Osteocyte (in vitro differentiated cells): ENCODE measurements at regions not wholly inside any gene's neighbourhood (a gene's known extent, or its start where the extent isn't known, plus 50 kb on each side); places are given as distances from the start of the nearest gene placed in this dataset.
"Not testable (repeated sequence)": the region's sequence is repeated elsewhere in the genome, so short reads cannot be mapped to it uniquely, and the experiment has no call there.

Experiments
- DNase-seq: peaks from one replicate; pipeline ENCODE4 v3.0.0; 2021; ENCODE audit warnings: mixed read lengths; ENCODE audit not compliant: unreplicated experiment; ENCODE audit errors: extremely low spot score
- H3K27ac Mint-ChIP-seq: one replicate; pipeline ENCODE4 v1.8.0; 2021; ENCODE audit warnings: mild to moderate bottlenecking, mixed read lengths; ENCODE audit not compliant: unreplicated experiment
- H3K27me3 Mint-ChIP-seq: one replicate; pipeline ENCODE4 v1.8.0; 2021; ENCODE audit warnings: mixed read lengths; ENCODE audit not compliant: unreplicated experiment
- H3K36me3 Mint-ChIP-seq: one replicate; pipeline ENCODE4 v1.8.0; 2021; ENCODE audit warnings: mixed read lengths; ENCODE audit not compliant: unreplicated experiment
- H3K4me1 Mint-ChIP-seq: one replicate; pipeline ENCODE4 v1.8.0; 2021; ENCODE audit warnings: mixed read lengths; ENCODE audit not compliant: unreplicated experiment
- H3K4me3 Mint-ChIP-seq: one replicate; pipeline ENCODE4 v1.8.0; 2021; ENCODE audit warnings: mild to moderate bottlenecking, moderate library complexity, mixed read lengths; ENCODE audit not compliant: unreplicated experiment
- H3K9me3 Mint-ChIP-seq: one replicate; pipeline ENCODE4 v1.8.0; 2021; ENCODE audit warnings: mixed read lengths; ENCODE audit not compliant: unreplicated experiment
- TF ChIP-seq, protein P1 (sequence below): fragments of 200-600 bp; sonication (generic); IDR thresholded peaks from 2 replicates; pipeline ENCODE4 v1.5.0; 2021; ENCODE audit warnings: antibody characterized with exemption, mild to moderate bottlenecking, moderate library complexity

DNA sequence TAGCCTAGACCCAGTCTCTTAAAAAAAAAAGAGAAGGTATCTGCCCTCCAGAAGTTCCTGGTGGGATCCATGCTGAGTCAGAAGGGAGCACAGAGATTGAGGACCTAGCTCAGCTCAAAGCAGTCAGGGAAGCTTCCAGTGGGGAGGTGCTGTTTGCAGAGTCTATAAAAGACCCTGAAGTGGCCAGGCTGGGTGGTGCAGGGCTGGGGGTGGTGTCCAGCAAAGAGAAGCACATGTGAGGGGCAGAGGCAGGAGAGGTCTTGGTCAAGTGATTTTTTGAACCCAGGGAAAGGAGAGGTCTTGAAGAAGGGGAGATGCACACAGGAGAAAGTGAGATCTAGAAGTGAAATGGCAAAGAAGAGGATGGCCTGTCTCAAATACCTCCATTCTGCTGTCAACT lies 130.4 kb upstream of the PODXL start:
- H3K27me3 Mint-ChIP-seq: peaks cover 73% of the 10 kb centered on the region
- peaks cover 3% of the 10 kb centered on the region for H3K4me1 Mint-ChIP-seq
- peak; percentile 69 for DNase-seq
- no peak overlapping the region for H3K27ac Mint-ChIP-seq
- no peak overlapping the region for H3K4me3 Mint-ChIP-seq
- no peaks in the 10 kb centered on the region for H3K36me3 Mint-ChIP-seq
- H3K9me3 Mint-ChIP-seq: no peaks in the 10 kb centered on the region
- TF ChIP-seq, protein P1, sequence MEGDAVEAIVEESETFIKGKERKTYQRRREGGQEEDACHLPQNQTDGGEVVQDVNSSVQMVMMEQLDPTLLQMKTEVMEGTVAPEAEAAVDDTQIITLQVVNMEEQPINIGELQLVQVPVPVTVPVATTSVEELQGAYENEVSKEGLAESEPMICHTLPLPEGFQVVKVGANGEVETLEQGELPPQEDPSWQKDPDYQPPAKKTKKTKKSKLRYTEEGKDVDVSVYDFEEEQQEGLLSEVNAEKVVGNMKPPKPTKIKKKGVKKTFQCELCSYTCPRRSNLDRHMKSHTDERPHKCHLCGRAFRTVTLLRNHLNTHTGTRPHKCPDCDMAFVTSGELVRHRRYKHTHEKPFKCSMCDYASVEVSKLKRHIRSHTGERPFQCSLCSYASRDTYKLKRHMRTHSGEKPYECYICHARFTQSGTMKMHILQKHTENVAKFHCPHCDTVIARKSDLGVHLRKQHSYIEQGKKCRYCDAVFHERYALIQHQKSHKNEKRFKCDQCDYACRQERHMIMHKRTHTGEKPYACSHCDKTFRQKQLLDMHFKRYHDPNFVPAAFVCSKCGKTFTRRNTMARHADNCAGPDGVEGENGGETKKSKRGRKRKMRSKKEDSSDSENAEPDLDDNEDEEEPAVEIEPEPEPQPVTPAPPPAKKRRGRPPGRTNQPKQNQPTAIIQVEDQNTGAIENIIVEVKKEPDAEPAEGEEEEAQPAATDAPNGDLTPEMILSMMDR: no peak

DNA sequence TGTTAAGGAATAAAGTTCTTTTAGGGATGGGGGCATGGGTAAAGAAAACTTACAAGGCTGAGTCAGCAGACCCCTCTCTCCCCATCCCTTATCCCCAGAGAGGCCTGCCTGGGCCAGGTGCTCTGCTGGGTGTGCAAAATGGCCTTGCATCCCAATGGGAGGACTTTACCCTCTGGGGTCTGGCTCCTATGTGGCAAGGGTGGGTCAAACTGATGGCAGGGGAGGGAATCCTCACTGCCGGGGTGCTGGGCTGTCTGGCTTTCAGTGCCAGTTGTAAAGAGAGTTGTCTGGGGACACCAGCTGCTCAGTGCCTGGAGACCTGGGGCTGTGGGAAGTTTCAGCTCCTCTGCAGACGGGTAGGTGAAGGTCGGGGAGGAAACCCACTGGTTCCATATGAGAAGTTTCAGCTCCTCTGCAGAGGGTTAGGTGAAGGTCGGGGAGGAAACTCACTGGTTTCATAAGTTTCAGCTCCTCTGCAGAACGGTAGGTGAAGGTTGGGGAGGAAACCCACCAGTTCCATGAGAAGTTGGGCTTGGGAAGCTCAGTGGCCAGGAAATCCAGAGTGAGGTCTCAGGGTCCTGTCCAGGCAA lies 127.2 kb upstream of the PODXL start:
- H3K27me3 Mint-ChIP-seq: peaks cover 70% of the 10 kb centered on the region
- H3K9me3 Mint-ChIP-seq: peaks cover 8% of the 10 kb centered on the region
- no peak overlapping the region for H3K27ac Mint-ChIP-seq
- no peak overlapping the region for H3K4me3 Mint-ChIP-seq
- no peaks in the 10 kb centered on the region for H3K36me3 Mint-ChIP-seq
- no peaks in the 10 kb centered on the region for H3K4me1 Mint-ChIP-seq
- DNase-seq: peak; percentile 66
- TF ChIP-seq, protein P1: no peak

DNA sequence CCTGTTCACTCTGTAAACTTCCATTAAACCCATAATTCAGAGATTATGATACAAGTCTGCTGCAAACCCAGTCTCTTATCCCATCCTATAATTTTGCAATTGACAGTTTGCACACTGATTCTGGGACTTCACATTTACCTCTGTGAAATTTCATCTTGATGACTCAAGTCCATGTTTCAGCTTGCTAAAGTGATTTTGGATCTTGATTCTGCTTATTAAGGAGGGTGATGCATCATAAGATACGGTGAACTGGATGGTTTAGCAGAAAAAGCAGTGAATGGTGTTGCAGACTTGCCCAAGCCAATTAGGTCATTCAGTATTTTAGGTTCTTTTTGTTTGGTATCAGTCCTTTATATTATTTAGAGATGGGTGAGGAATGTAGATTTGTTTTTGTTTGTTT lies 125.5 kb upstream of the PODXL start:
- Mint-ChIP-seq H3K9me3 (peaks cover 8% of the 10 kb centered on the region), H3K27ac (no peak overlapping the region)

DNA sequence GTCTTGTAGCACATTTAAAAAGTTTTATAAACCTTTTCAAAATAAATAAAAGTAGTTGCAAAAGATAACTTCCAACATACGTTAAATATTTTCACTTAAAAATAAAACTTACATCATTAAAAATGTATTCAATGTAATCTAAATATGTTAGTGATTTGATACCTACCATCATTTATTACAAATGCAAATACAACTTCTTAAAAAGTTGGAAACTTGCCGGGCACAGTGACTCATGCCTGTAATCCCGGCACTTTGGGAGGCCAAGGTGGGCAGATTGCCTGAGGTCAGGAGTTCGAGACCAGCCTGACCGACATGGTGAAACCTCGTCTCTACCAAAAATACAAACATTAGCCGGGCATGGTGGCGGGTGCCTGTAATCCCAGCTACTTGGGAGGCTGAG lies 122.6 kb upstream of the PODXL start:
- H3K4me1 Mint-ChIP-seq, DNase-seq, H3K4me3 Mint-ChIP-seq, H3K9me3 Mint-ChIP-seq, H3K27ac Mint-ChIP-seq, H3K36me3 Mint-ChIP-seq: not testable (repeated sequence)
- peaks cover 59% of the 10 kb centered on the region for H3K27me3 Mint-ChIP-seq

More for the DNA sequence above, 125.5 kb upstream of the PODXL start:
- Mint-ChIP-seq H3K4me1 (no peaks in the 10 kb centered on the region), H3K36me3 (no peaks in the 10 kb centered on the region), H3K4me3 (no peak overlapping the region), H3K27me3 (peaks cover 70% of the 10 kb centered on the region)
- no peak for DNase-seq
- TF ChIP-seq, protein P1: no peak

DNA sequence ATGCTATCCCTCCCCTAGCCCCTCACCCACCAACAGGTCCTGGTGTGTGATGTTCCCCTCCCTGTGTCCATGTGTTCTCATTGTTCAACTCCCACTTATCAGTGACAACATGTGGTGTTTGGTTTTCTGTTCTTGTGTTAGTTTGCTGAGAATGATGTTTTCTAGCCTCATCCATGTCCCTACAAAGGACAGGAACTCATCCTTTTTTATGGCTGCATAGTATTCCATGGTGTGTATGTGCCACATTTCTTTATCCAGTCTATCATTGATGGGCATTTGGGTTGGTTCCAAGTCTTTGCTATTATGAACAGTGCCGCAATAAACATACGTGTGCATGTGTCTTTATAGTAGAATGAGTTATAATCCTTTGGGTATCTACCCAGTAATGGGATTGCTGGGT lies 120.4 kb upstream of the PODXL start:
- H3K27ac Mint-ChIP-seq, H3K4me3 Mint-ChIP-seq, DNase-seq, H3K9me3 Mint-ChIP-seq, H3K36me3 Mint-ChIP-seq, H3K4me1 Mint-ChIP-seq: not testable (repeated sequence)
- peaks cover 67% of the 10 kb centered on the region for H3K27me3 Mint-ChIP-seq

DNA sequence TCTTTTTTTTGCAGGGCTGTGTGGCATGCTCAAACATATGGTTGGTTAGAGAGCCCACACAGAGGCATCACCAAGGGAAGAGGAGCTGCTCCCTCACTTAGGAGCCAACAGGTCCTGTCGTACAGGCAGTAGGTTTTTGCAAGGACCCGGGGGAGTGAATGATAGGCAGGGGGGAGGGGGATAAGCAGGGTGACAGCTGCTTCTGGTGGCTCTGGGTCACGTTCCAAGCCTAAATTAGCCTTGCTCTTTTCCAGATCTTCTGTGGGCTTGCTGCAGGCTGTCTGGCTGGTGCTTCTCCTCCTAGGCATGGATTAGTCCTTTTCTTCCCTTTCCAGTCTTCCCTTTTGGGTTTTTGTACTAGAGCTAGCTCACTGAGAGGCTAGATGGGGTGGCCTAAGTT lies 117.7 kb upstream of the PODXL start:
- Mint-ChIP-seq H3K27ac (no peak overlapping the region), H3K36me3 (no peaks in the 10 kb centered on the region), H3K27me3 (peaks cover 77% of the 10 kb centered on the region), H3K4me3 (no peak overlapping the region), H3K9me3 (no peaks in the 10 kb centered on the region), H3K4me1 (no peaks in the 10 kb centered on the region)
- TF ChIP-seq, protein P1: no peak
- DNase-seq: no peak
